K562 (cell line): ENCODE measurements at regions not wholly inside any gene's neighbourhood (a gene's known extent, or its start where the extent isn't known, plus 50 kb on each side); places are given as distances from the start of the nearest gene placed in this dataset.

Source experiments
- ATAC-seq: fragments of 200-7000 bp; cut with Tn5 transposase; 3 replicates; pipeline ENCODE4 v1.9.1; 2020; ENCODE audit warnings: moderate library complexity
- BruUV-seq: library from RNA; stranded (reverse); fragments of 400-500 nt; replicated peaks from 2 replicates; lab custom pipeline; 2021; lab: Mats Ljungman, UMichigan
- CTCF ChIA-PET: fragments of 300-600 bp; formaldehyde crosslinking; extraction: SDS; loops from one replicate; lab custom pipeline; 2021; ENCODE audit warnings: low intra/inter-chr PET ratio; lab: Yijun Ruan, JAX
- POLR2A ChIA-PET: fragments of 300-600, 350-650 bp; sonication (Branson Sonifier 250); formaldehyde crosslinking; extraction: SDS; loops from one replicate; lab custom pipeline; 2021; ENCODE audit warnings: antibody characterized with exemption, inconsistent platforms; lab: Yijun Ruan, JAX
- DNase-seq, 4 experiments: peaks; one replicate each; pipeline versions ENCODE4 v3.0.0 to v3.0.0-alpha.2; 2011 to 2018; ENCODE audit warnings: low spot score in 3 of 4, mixed read lengths in 3 of 4; ENCODE audit errors: extremely low read depth in 1 of 4
- FAIRE-seq: peaks from 2 replicates; lab custom pipeline; 2011; peaks lifted over from hg19 to GRCh38; lab: Jason Lieb, UNC
- H2AFZ ChIP-seq: 2 replicates; pipeline ENCODE4 v1.6.0; 2011; ENCODE audit warnings: low read depth, low read length, control low read depth, inconsistent platforms
- H3K27ac ChIP-seq: fragments of 200-600 bp; 3 replicates; pipeline ENCODE4 v1.8.0; 2011; ENCODE audit warnings: low read depth, mild to moderate bottlenecking, control low read depth, inconsistent platforms, low read length, moderate library complexity, mixed read lengths; ENCODE audit errors: extremely low read depth
- H3K27me3 ChIP-seq, 2 experiments: fragments of 300-600 bp in 1 of 2; 2 replicates in 1 of 2; 3 replicates in 1 of 2; pipeline versions ENCODE4 v1.6.0 to v1.8.0; 2011; ENCODE audit warnings: inconsistent platforms in 2 of 2, low read length in 2 of 2, mild to moderate bottlenecking in 1 of 2, mixed read lengths in 1 of 2, moderate library complexity in 1 of 2; ENCODE audit not compliant: control insufficient read depth in 2 of 2, insufficient read depth in 2 of 2
- H3K36me3 ChIP-seq: fragments of 300-600 bp; 3 replicates; pipeline ENCODE4 v1.8.0; 2011; ENCODE audit warnings: mild to moderate bottlenecking, low read length, inconsistent platforms; ENCODE audit not compliant: control insufficient read depth, insufficient read depth
- H3K4me1 ChIP-seq, 2 experiments: fragments of 200-600 bp in 1 of 2; replicated peaks in 1 of 2; 2 replicates in 1 of 2; 3 replicates in 1 of 2; pipeline versions ENCODE4 v1.5.1 to v1.8.0; 2011; ENCODE audit warnings: inconsistent platforms in 2 of 2, low read length in 2 of 2, mild to moderate bottlenecking in 1 of 2, mixed read lengths in 1 of 2, moderate library complexity in 1 of 2; ENCODE audit not compliant: control insufficient read depth in 2 of 2, insufficient read depth in 2 of 2
- H3K4me2 ChIP-seq: 2 replicates; pipeline ENCODE4 v1.6.1; 2011; ENCODE audit warnings: low read length, control low read depth, inconsistent platforms, mixed read lengths; ENCODE audit not compliant: insufficient read depth
- H3K4me3 ChIP-seq: fragments of 200-600 bp; sonication (generic), shearing (Covaris generic); 2 replicates; pipeline ENCODE4 v1.5.1; 2016; ENCODE audit warnings: control low read depth, inconsistent platforms
- H3K79me2 ChIP-seq: fragments of 200-600 bp; 3 replicates; pipeline ENCODE4 v1.8.0; 2011; ENCODE audit warnings: low read length, inconsistent platforms; ENCODE audit not compliant: control insufficient read depth, insufficient read depth
- H3K9ac ChIP-seq, 2 experiments: 2 replicates each; pipeline versions ENCODE4 v1.6.0 to v1.6.1; 2011; ENCODE audit warnings: low read depth in 2 of 2, low read length in 2 of 2, control low read depth in 1 of 2, inconsistent platforms in 1 of 2, mild to moderate bottlenecking in 1 of 2, mixed read lengths in 1 of 2; ENCODE audit not compliant: insufficient read depth in 1 of 2
- H3K9me1 ChIP-seq: one replicate; pipeline ENCODE4 v1.6.0; 2011; ENCODE audit warnings: inconsistent platforms, mild to moderate bottlenecking, low read length, moderate library complexity; ENCODE audit not compliant: control insufficient read depth, insufficient read depth
- H3K9me3 ChIP-seq: replicated peaks from 2 replicates; pipeline ENCODE4 v1.5.1; 2011; ENCODE audit warnings: low read depth, low read length, inconsistent platforms; ENCODE audit not compliant: control insufficient read depth, insufficient read depth
- H4K20me1 ChIP-seq: replicated peaks from 2 replicates; pipeline ENCODE4 v1.6.1; 2011; ENCODE audit warnings: low read length, inconsistent platforms, mixed read lengths; ENCODE audit not compliant: control insufficient read depth, insufficient read depth
- ARHGAP35 ChIP-seq: fragments of 450-650 bp; IDR thresholded peaks from 2 replicates; pipeline ENCODE4 v1.6.1; 2018; ENCODE audit not compliant: partially characterized antibody
- GATA2 ChIP-seq: sonication (generic); formaldehyde crosslinking; IDR thresholded peaks from 2 replicates; pipeline ENCODE4 v1.4.0; 2020; ENCODE audit warnings: mild to moderate bottlenecking, missing genetic modification reagents
- KLF1 ChIP-seq: fragments of 450-650 bp; IDR thresholded peaks from 2 replicates; pipeline ENCODE4 v1.6.1; 2016; ENCODE audit warnings: missing genetic modification characterization, missing compliant biosample characterization
- NFE2 ChIP-seq: IDR thresholded peaks from 2 replicates; pipeline ENCODE4 v1.6.1; 2014; ENCODE audit warnings: antibody characterized with exemption, low read depth
- POLR3G ChIP-seq: IDR thresholded peaks from 2 replicates; pipeline ENCODE4 v1.6.1; 2011; ENCODE audit not compliant: insufficient read length, insufficient replicate concordance; ENCODE audit errors: extremely low read depth
- RBM22 ChIP-seq: fragments of 200-400 bp; formaldehyde crosslinking; IDR thresholded peaks from 2 replicates; pipeline ENCODE4 v1.6.1; 2018; ENCODE audit warnings: low read length, low read depth; ENCODE audit not compliant: poor library complexity, severe bottlenecking
- RFX5 ChIP-seq: IDR thresholded peaks from 2 replicates; pipeline ENCODE4 v1.6.1; 2011; ENCODE audit warnings: low read depth, mild to moderate bottlenecking, improper control_type of control experiment, low read length
- RFX7 ChIP-seq: fragments of 250-450 bp; sonication (Bioruptor Pico); IDR thresholded peaks from 2 replicates; pipeline ENCODE4 v1.5.1; 2021; ENCODE audit warnings: mild to moderate bottlenecking
- TOE1 ChIP-seq, 2 experiments: fragments of 450-650 bp in 1 of 2; sonication (generic) in 1 of 2; formaldehyde crosslinking in 1 of 2; IDR thresholded peaks; 2 replicates each; pipeline versions ENCODE4 v1.7.1 to v1.8.0; 2016 to 2022; ENCODE audit warnings: borderline replicate concordance in 2 of 2, mild to moderate bottlenecking in 2 of 2, antibody characterized with exemption in 1 of 2, inconsistent platforms in 1 of 2, low read depth in 1 of 2, missing genetic modification reagents in 1 of 2, moderate library complexity in 1 of 2
- YBX1 ChIP-seq: fragments of 450-650 bp; IDR thresholded peaks from 2 replicates; pipeline ENCODE4 v1.7.1; 2016; ENCODE audit warnings: mild to moderate bottlenecking
- WGBS: fragments of 100-300 bp; shearing (Covaris generic); methylation state at CpG from one replicate; pipeline ENCODE4 v1.1.6; 2016; ENCODE audit warnings: low coverage, mixed read lengths; ENCODE audit not compliant: insufficient coverage; ENCODE audit errors: missing lambda C conversion rate; 5-methylcytosine and 5-hydroxymethylcytosine counted together
- in situ Hi-C: fragments of 300-500 bp; cut with MboI; formaldehyde crosslinking; loops from 4 replicates; pipeline ENCODE4 v1.15.0; 2018; ENCODE audit warnings: inconsistent platforms, mixed read lengths
- intact Hi-C: fragments of 100-400 bp; cut with micrococcal nuclease; formaldehyde crosslinking; loops from 2 replicates; pipeline ENCODE4 v1.14.2; 2022
- TF ChIP-seq, protein P1 (sequence below): fragments of 450-650 bp; IDR thresholded peaks from 2 replicates; pipeline ENCODE4 v1.6.1; 2017; ENCODE audit warnings: antibody characterized with exemption

GRCh38 chrX:128156204-128156603 lies 104.0 kb upstream of the ACTRT1 start:
- H3K4me3 ChIP-seq, result no peak overlapping the region
- in situ Hi-C loops, result no loop called here
- 0% methylated on average over 3 of the region's 4 CpGs for WGBS
- H4K20me1 ChIP-seq, result no peaks in the 10 kb centered on the region
- no peak overlapping the region for H3K4me2 ChIP-seq
- no peak overlapping the region for H3K9ac ChIP-seq
- H2AFZ ChIP-seq, result no peak overlapping the region
- no peaks in the 10 kb centered on the region for H3K36me3 ChIP-seq
- no peak for DNase-seq
- TF ChIP-seq YBX1 (no peak), GATA2 (CRISPR knock-in tag) (no peak), RFX7 (no peak)
- CTCF ChIA-PET, result no interaction called here
- intact Hi-C loops, result no loop called here
- BruUV-seq, result no TSS peak
- no peaks in the 10 kb centered on the region for H3K27me3 ChIP-seq
- H3K79me2 ChIP-seq, result no peaks in the 10 kb centered on the region
- H3K27ac ChIP-seq, result no peak overlapping the region
- no peak for FAIRE-seq
- no peak for ATAC-seq
- H3K9me3 ChIP-seq, result no peaks in the 10 kb centered on the region
- no peaks in the 10 kb centered on the region for H3K4me1 ChIP-seq
- POLR2A ChIA-PET, result no interaction called here
- H3K9me1 ChIP-seq, result no peaks in the 10 kb centered on the region

- Histone ChIP-seq H3K27me3 (no peaks in the 10 kb centered on the region), H3K79me2 (no peaks in the 10 kb centered on the region), H3K9ac (no peak overlapping the region), H3K36me3 (no peaks in the 10 kb centered on the region), H4K20me1 (no peaks in the 10 kb centered on the region), H3K4me3 (no peak overlapping the region), H3K9me3 (no peaks in the 10 kb centered on the region), H3K27ac (no peak overlapping the region), H3K4me2 (no peak overlapping the region), H3K4me1 (no peaks in the 10 kb centered on the region), H3K9me1 (no peaks in the 10 kb centered on the region), H2AFZ (no peak overlapping the region)
- ChIA-PET CTCF (no interaction called here), POLR2A (no interaction called here)
- WGBS, result 0% methylated on average over 3 of the region's 3 CpGs
- DNase-seq (no peak), FAIRE-seq (no peak), ATAC-seq (no peak)
- in situ Hi-C loops, result no loop called here
- no TSS peak for BruUV-seq
- intact Hi-C loops, result no loop called here
- TF ChIP-seq ARHGAP35 (no peak), NFE2 (no peak), RBM22 (no peak), TOE1 (IDR thresholded peaks at IDR 0.05; ENCODE audit: borderline replicate concordance) (no peak), TOE1 (CRISPR knock-in tag; IDR thresholded peaks at IDR 0.05; ENCODE audit: borderline replicate concordance, low read depth) (no peak), POLR3G (no peak), RFX5 (no peak), KLF1 (tag) (no peak)
- TF ChIP-seq, protein P1, sequence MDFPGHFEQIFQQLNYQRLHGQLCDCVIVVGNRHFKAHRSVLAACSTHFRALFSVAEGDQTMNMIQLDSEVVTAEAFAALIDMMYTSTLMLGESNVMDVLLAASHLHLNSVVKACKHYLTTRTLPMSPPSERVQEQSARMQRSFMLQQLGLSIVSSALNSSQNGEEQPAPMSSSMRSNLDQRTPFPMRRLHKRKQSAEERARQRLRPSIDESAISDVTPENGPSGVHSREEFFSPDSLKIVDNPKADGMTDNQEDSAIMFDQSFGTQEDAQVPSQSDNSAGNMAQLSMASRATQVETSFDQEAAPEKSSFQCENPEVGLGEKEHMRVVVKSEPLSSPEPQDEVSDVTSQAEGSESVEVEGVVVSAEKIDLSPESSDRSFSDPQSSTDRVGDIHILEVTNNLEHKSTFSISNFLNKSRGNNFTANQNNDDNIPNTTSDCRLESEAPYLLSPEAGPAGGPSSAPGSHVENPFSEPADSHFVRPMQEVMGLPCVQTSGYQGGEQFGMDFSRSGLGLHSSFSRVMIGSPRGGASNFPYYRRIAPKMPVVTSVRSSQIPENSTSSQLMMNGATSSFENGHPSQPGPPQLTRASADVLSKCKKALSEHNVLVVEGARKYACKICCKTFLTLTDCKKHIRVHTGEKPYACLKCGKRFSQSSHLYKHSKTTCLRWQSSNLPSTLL, result no peak
Measured at GRCh38 chrX:128142745-128143144, 90.5 kb upstream of the ACTRT1 start.
